ENCODE measurements at regions not wholly inside any gene's neighbourhood (a gene's known extent, or its start where the extent isn't known, plus 50 kb on each side); places are given as distances from the start of the nearest gene placed in this dataset.
"Not testable (repeated sequence)": the region's sequence is repeated elsewhere in the genome, so short reads cannot be mapped to it uniquely, and the experiment has no call there.

DNA sequence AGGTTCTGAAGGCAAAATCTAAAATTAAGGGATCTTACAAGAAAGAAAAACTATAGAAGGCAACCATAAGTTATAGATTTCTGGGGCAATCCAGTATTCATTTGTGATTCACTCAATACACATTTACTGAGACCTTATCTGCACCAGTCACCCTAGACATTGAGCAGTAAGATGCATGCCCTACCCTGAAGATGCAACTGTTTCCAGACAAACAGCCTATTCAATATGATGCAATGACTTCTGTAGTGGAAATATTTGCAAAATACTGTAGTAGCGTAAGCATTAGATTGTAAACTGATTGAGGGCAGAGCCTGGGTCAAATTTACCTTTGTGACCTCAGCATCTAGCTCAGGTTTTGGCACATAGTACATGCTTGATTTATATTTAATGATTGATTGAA lies 256.2 kb upstream of the ACTBL2 start:
- Histone ChIP-seq H3K27ac (ENCODE audit: low read length) (no peak overlapping the region), H3K4me1 (ENCODE audit: control insufficient read depth in 1 of 2, insufficient read depth in 2 of 2, low read length in 2 of 2) (no peaks in the 10 kb centered on the region), H3K4me3 (ENCODE audit: low read depth in 1 of 2, low read length in 2 of 2) (no peak overlapping the region), H3K9me3 (ENCODE audit: control insufficient read depth in 1 of 2, low read length in 2 of 2) (no peaks in the 10 kb centered on the region), H3K27me3 (ENCODE audit: low read depth, low read length) (no peaks in the 10 kb centered on the region), H3K36me3 (ENCODE audit: control insufficient read depth in 1 of 2, insufficient read depth in 2 of 2, low read length in 2 of 2) (no peaks in the 10 kb centered on the region)

DNA sequence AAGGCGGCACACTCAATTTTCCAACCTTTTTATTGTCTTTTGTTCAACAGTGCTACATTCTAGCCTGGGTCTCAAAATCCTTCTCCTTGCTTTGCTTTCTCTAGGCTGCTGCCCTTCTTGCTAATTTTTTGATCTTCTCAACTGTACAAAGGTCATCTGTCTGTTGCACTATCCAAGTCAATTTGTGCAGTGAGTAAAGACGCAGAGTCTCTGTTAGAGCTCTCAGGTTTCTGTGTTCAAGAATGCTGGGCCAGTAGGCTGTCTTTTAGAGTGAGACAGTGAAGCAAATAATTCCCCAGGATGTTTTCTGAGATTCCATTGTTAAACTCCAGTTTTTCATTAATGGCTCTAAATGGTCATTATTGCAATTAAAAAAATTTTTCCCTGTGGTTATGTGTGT lies 255.7 kb upstream of the ACTBL2 start:
- no peaks in the 10 kb centered on the region for H3K27me3 ChIP-seq (ENCODE audit: low read depth, low read length)
- H3K27ac ChIP-seq (ENCODE audit: low read length), result no peak overlapping the region
- H3K9me3 ChIP-seq (ENCODE audit: control insufficient read depth in 1 of 2, low read length in 2 of 2), result no peaks in the 10 kb centered on the region
- H3K4me1 ChIP-seq (ENCODE audit: control insufficient read depth in 1 of 2, insufficient read depth in 2 of 2, low read length in 2 of 2), result no peaks in the 10 kb centered on the region
- no peaks in the 10 kb centered on the region for H3K36me3 ChIP-seq (ENCODE audit: control insufficient read depth in 1 of 2, insufficient read depth in 2 of 2, low read length in 2 of 2)
- H3K4me3 ChIP-seq (ENCODE audit: low read depth in 1 of 2, low read length in 2 of 2), result no peak overlapping the region

DNA sequence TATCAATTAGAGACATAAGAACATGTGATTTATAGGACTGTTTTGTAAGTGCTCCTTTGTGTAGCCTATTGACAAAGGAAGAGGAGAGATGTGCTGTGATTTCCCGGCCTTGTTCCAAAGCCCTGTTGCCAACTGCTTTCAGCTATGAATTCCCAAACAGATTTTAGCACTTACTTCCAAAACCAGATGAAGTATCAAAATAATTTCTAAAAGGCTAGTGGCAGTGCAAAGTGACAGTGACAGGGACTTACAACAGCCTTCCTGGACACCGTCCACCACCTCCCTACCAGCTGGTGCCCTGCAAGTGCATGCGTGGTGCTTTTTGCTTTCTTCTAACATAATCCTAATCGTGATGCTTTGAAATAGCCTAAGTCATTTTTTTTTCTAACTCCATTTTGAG lies 254.1 kb upstream of the ACTBL2 start:
- no peaks in the 10 kb centered on the region for H3K27me3 ChIP-seq (ENCODE audit: low read depth, low read length)
- H3K4me1 ChIP-seq (ENCODE audit: control insufficient read depth in 1 of 2, insufficient read depth in 2 of 2, low read length in 2 of 2), result no peaks in the 10 kb centered on the region
- no peaks in the 10 kb centered on the region for H3K36me3 ChIP-seq (ENCODE audit: control insufficient read depth in 1 of 2, insufficient read depth in 2 of 2, low read length in 2 of 2)
- no peak overlapping the region for H3K27ac ChIP-seq (ENCODE audit: low read length)
- no peaks in the 10 kb centered on the region for H3K9me3 ChIP-seq (ENCODE audit: control insufficient read depth in 1 of 2, low read length in 2 of 2)
- no peak overlapping the region for H3K4me3 ChIP-seq (ENCODE audit: low read depth in 1 of 2, low read length in 2 of 2)

DNA sequence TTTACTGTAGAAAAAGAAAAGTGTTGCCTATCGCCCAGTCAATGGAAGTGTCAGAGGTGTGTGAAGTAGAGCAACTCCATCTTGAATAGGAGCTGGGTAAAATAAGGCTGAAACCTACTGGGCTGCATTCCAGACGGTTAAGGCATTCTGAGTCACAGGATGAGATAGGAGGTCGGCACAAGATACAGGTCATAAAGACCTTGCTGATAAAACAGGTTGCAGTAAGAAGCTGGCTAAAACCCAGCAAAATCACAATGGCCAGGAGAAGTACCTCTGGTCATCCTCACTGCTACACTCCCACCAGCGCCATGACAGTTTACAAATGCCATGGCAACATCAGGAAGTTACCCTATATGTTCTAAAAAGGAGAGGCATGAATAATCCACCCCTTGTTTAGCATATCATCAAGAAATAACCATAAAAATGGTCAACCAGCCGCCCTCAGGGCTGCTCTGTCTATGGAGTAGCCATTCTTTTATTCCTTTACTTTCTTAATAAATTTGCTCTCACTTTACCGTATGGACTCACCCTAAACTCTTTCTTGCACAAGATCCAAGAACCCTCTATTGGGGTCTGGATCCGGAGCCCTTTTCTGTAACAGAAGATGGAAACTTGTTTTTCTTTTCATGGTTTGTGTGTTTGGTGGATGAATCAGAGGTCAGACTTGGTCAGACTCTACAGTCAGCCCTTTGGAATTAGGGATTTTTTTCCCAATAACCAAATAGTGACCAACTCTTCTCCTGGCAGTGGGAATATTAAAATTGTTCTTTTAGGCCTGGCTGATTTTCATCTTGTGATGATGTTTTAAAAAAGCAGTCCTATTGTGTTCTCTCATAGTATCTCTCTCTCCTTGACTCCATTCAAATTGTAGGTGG lies 252.9 kb upstream of the ACTBL2 start:
- H3K27ac ChIP-seq (ENCODE audit: low read length); H3K4me3 ChIP-seq (ENCODE audit: low read depth in 1 of 2, low read length in 2 of 2); H3K9me3 ChIP-seq (ENCODE audit: control insufficient read depth in 1 of 2, low read length in 2 of 2); H3K4me1 ChIP-seq (ENCODE audit: control insufficient read depth in 1 of 2, insufficient read depth in 2 of 2, low read length in 2 of 2); H3K27me3 ChIP-seq (ENCODE audit: low read depth, low read length); H3K36me3 ChIP-seq (ENCODE audit: control insufficient read depth in 1 of 2, insufficient read depth in 2 of 2, low read length in 2 of 2): not testable (repeated sequence)

DNA sequence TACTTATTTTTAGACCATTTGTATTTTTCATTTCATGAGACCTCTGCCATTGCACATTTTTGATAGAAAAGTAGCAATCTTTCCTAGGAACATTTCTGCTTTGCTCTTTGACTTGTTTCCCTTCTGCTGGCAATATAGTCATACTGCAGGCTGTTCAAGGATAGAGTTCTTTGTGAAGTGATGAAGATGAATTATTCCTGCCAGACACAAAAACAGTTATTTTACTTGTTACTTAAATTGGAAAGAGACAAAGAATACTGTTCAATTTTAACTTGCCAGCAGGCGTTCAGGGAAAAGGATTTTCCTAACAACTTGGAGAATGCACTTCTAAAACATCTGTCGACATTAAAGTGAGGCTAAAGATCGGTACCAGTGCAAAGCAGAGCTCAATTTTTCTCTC lies 251.7 kb upstream of the ACTBL2 start:
- no peaks in the 10 kb centered on the region for H3K36me3 ChIP-seq (ENCODE audit: control insufficient read depth in 1 of 2, insufficient read depth in 2 of 2, low read length in 2 of 2)
- H3K9me3 ChIP-seq (ENCODE audit: control insufficient read depth in 1 of 2, low read length in 2 of 2), result no peaks in the 10 kb centered on the region
- H3K4me3 ChIP-seq (ENCODE audit: low read depth in 1 of 2, low read length in 2 of 2), result no peak overlapping the region
- H3K27ac ChIP-seq (ENCODE audit: low read length), result no peak overlapping the region
- H3K4me1 ChIP-seq (ENCODE audit: control insufficient read depth in 1 of 2, insufficient read depth in 2 of 2, low read length in 2 of 2), result no peaks in the 10 kb centered on the region
- H3K27me3 ChIP-seq (ENCODE audit: low read depth, low read length), result no peaks in the 10 kb centered on the region

DNA sequence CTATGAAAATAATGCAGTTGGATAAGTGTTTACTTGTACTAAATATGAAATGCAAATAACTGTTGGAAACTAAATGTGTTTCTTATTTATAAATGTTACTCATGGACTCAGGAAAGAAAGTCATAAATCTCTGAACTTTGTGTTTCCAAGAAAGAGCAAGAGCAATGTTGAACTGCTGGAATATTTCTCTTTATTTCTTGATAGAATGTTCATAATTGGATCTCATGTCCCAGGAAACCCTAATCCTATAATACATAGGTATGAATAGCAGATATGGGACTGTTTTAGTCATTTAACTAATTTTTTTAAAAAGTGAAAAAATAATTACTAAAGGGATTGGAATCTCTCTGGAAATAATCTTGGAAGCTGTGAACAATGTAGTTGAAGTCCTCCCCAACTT lies 245.0 kb upstream of the ACTBL2 start:
- no peaks in the 10 kb centered on the region for H3K4me1 ChIP-seq (ENCODE audit: control insufficient read depth in 1 of 2, insufficient read depth in 2 of 2, low read length in 2 of 2)
- H3K36me3 ChIP-seq (ENCODE audit: control insufficient read depth in 1 of 2, insufficient read depth in 2 of 2, low read length in 2 of 2), result no peaks in the 10 kb centered on the region
- no peak overlapping the region for H3K4me3 ChIP-seq (ENCODE audit: low read depth in 1 of 2, low read length in 2 of 2)
- no peaks in the 10 kb centered on the region for H3K27me3 ChIP-seq (ENCODE audit: low read depth, low read length)
- H3K27ac ChIP-seq (ENCODE audit: low read length), result no peak overlapping the region
- no peaks in the 10 kb centered on the region for H3K9me3 ChIP-seq (ENCODE audit: control insufficient read depth in 1 of 2, low read length in 2 of 2)

DNA sequence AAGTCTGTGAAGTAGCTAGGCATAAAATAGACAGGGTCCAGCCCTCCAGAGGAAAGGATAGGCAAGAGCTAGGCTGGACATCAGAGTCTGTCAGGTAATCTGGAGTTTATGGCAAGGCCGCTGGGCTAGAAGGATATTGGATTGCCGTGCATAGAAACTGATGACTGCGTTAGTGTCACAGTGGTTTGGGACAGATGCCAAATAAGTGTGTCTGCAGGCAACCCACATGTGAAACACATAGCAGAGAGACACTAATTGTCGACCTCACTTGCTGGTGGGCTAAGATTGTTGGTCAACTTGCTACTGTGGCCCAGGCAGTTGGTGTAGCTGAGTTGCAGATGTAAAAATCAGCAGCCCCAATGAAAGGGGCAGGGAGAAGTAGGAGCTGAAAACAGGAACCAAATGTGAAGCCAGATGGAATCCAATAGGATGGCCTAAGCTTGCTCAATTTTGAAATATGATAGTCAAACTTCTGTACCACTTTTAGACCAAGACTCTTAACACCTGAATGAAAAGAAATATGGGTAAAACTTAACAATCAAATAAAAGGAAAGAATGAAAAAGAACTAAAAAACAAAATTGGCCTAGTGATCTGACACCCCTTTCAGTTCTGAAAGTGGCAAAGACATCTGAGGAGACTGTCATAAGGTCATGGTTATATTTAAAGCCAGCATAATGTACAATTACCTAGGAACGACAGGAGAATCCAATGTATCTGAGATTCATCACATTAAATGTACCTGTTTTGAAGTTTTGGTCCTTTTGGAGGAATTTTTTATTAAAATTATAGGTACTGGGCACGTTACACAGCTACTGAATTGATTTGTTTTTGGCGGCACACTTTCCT lies 243.3 kb upstream of the ACTBL2 start:
- no peak overlapping the region for H3K4me3 ChIP-seq (ENCODE audit: low read depth in 1 of 2, low read length in 2 of 2)
- H3K36me3 ChIP-seq (ENCODE audit: control insufficient read depth in 1 of 2, insufficient read depth in 2 of 2, low read length in 2 of 2), result no peaks in the 10 kb centered on the region
- no peaks in the 10 kb centered on the region for H3K27me3 ChIP-seq (ENCODE audit: low read depth, low read length)
- no peaks in the 10 kb centered on the region for H3K9me3 ChIP-seq (ENCODE audit: control insufficient read depth in 1 of 2, low read length in 2 of 2)
- H3K27ac ChIP-seq (ENCODE audit: low read length), result no peak overlapping the region
- H3K4me1 ChIP-seq (ENCODE audit: control insufficient read depth in 1 of 2, insufficient read depth in 2 of 2, low read length in 2 of 2), result no peaks in the 10 kb centered on the region

DNA sequence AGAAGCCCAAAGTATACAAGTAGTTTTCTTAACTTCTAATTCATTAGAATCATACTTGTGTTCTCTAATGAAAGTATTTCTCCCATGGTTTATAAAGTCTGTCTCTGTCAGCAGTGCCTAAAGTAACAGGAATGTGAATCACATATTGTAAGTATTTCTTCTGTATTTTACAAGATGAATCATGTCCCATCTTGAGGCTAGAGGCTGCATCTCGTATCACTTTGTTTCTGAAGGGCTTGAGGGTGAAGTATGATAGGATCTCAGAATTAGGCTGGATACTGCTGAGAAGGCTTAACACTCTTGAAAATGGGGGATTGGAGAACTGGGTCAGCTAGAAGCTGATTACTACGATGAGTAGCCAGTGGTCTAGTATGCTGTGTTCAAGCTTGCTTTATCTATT lies 242.2 kb upstream of the ACTBL2 start:
- no peaks in the 10 kb centered on the region for H3K27me3 ChIP-seq (ENCODE audit: low read depth, low read length)
- H3K36me3 ChIP-seq (ENCODE audit: control insufficient read depth in 1 of 2, insufficient read depth in 2 of 2, low read length in 2 of 2), result no peaks in the 10 kb centered on the region
- H3K9me3 ChIP-seq (ENCODE audit: control insufficient read depth in 1 of 2, low read length in 2 of 2), result no peaks in the 10 kb centered on the region
- no peak overlapping the region for H3K4me3 ChIP-seq (ENCODE audit: low read depth in 1 of 2, low read length in 2 of 2)
- H3K27ac ChIP-seq (ENCODE audit: low read length), result no peak overlapping the region
- H3K4me1 ChIP-seq (ENCODE audit: control insufficient read depth in 1 of 2, insufficient read depth in 2 of 2, low read length in 2 of 2), result no peaks in the 10 kb centered on the region

DNA sequence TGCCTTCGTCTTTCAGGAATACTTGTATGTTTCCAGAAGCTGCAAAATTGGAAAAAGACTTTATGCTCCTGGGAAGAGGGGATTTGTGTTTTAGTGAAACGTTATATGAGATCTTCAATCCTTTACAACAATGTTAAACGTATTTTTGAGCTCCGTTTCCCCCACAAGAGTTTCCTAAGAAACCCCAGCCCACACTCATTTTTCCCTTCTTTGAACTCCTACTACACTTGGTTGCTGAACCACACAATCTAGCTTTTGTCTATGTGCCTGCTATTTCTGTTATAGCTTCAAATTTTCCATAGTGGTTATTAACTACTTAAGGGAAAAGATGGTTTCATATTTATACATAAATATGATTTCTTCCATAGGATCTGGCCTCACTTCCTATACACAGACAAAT lies 238.6 kb upstream of the ACTBL2 start:
- no peak overlapping the region for H3K27ac ChIP-seq (ENCODE audit: low read length)

DNA sequence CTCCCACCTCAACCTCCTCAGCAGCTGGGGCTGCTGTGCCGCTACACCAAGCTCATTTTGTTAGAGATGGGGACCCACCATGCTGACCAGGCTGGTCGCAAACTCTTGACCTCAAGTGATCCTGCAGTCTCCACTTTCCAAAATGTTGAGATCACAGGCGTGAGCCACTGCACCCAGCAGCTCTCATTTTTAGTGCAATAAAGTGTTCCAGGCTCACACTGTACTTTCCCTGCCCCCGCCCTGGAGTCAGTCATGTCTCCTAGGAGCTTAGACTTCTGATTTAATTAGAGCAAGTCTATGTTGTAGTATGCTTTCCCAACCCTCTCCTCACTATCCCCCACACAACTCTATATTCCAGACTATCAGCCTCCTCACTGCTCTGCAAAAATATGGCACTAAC lies 238.0 kb upstream of the ACTBL2 start:
- H3K27ac ChIP-seq (ENCODE audit: low read length), result no peak overlapping the region

More for the DNA sequence above, 238.6 kb upstream of the ACTBL2 start:
- Histone ChIP-seq H3K9me3 (ENCODE audit: control insufficient read depth in 1 of 2, low read length in 2 of 2) (no peaks in the 10 kb centered on the region), H3K4me1 (ENCODE audit: control insufficient read depth in 1 of 2, insufficient read depth in 2 of 2, low read length in 2 of 2) (no peaks in the 10 kb centered on the region), H3K27me3 (ENCODE audit: low read depth, low read length) (no peaks in the 10 kb centered on the region), H3K36me3 (ENCODE audit: control insufficient read depth in 1 of 2, insufficient read depth in 2 of 2, low read length in 2 of 2) (no peaks in the 10 kb centered on the region), H3K4me3 (ENCODE audit: low read depth in 1 of 2, low read length in 2 of 2) (no peak overlapping the region)

DNA sequence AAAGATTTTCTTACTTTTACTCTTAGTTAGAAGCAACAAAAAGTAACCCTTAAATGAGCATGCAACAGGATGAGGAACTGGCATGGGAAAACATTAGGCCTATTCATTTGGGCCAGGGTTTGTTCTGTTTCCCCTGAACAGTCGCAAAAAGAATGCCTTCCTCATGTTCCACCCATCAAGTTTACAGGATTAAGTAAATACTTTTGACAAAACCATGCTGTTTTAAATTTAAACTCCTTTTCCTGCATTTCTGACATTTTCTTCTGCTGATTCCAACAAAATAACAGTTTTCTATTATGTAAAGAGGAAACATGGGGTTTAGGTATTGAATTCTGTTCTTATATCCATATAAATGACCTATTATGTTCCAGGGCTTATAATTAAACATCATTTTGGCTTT lies 236.6 kb upstream of the ACTBL2 start:
- Histone ChIP-seq H3K36me3 (ENCODE audit: control insufficient read depth in 1 of 2, insufficient read depth in 2 of 2, low read length in 2 of 2) (no peaks in the 10 kb centered on the region), H3K27me3 (ENCODE audit: low read depth, low read length) (no peaks in the 10 kb centered on the region), H3K9me3 (ENCODE audit: control insufficient read depth in 1 of 2, low read length in 2 of 2) (no peaks in the 10 kb centered on the region), H3K27ac (ENCODE audit: low read length) (no peak overlapping the region), H3K4me1 (ENCODE audit: control insufficient read depth in 1 of 2, insufficient read depth in 2 of 2, low read length in 2 of 2) (no peaks in the 10 kb centered on the region), H3K4me3 (ENCODE audit: low read depth in 1 of 2, low read length in 2 of 2) (no peak overlapping the region)

More for the DNA sequence above, 238.0 kb upstream of the ACTBL2 start:
- no peaks in the 10 kb centered on the region for H3K4me1 ChIP-seq (ENCODE audit: control insufficient read depth in 1 of 2, insufficient read depth in 2 of 2, low read length in 2 of 2)
- H3K4me3 ChIP-seq (ENCODE audit: low read depth in 1 of 2, low read length in 2 of 2), result no peak overlapping the region
- no peaks in the 10 kb centered on the region for H3K36me3 ChIP-seq (ENCODE audit: control insufficient read depth in 1 of 2, insufficient read depth in 2 of 2, low read length in 2 of 2)
- H3K27me3 ChIP-seq (ENCODE audit: low read depth, low read length), result no peaks in the 10 kb centered on the region
- H3K9me3 ChIP-seq (ENCODE audit: control insufficient read depth in 1 of 2, low read length in 2 of 2), result no peaks in the 10 kb centered on the region
